Activated T-helper 9 cell treated with anti-CD3 and anti-CD28 coated beads, Interleukin-2, amount 50 U/mL, for 16 hours (primary cell): ENCODE measurements at regions not wholly inside any gene's neighbourhood (a gene's known extent, or its start where the extent isn't known, plus 50 kb on each side); places are given as distances from the start of the nearest gene placed in this dataset.
A peak's percentile ranks its signal among the peaks of the same experiment; 100 is the strongest.

Experiments
- DNase-seq: peaks from one replicate; pipeline ENCODE4 v3.0.0-alpha.2; 2020; ENCODE audit warnings: low read depth

- no peak for DNase-seq
Observed at GRCh38 chr4:176981074-176981473, 188.4 kb upstream of the VEGFC start.

- no peak for DNase-seq
Observed at GRCh38 chr4:176981551-176981950, 188.8 kb upstream of the VEGFC start.

- DNase-seq: no peak
Observed at GRCh38 chr4:176988226-176988625, 195.5 kb upstream of the VEGFC start.

GRCh38 chr4:176989186-176989585 lies 196.5 kb upstream of the VEGFC start:
- DNase-seq: no peak

GRCh38 chr4:176999935-177000543 lies 207.3 kb upstream of the VEGFC start:
- no peak for DNase-seq

GRCh38 chr4:177001271-177002175 lies 208.8 kb upstream of the VEGFC start:
- no peak for DNase-seq

GRCh38 chr4:177005674-177006230 lies 213.0 kb upstream of the VEGFC start:
- no peak for DNase-seq

GRCh38 chr4:177006331-177006730 lies 213.6 kb upstream of the VEGFC start:
- no peak for DNase-seq

- DNase-seq: no peak
Observed at GRCh38 chr4:177008071-177008835, 215.5 kb upstream of the VEGFC start.

GRCh38 chr4:177008836-177009501 lies 216.2 kb upstream of the VEGFC start:
- no peak for DNase-seq

- no peak for DNase-seq
Observed at GRCh38 chr4:177010418-177010817, 217.7 kb upstream of the VEGFC start.

GRCh38 chr4:177012918-177013545 lies 220.3 kb upstream of the VEGFC start:
- DNase-seq: no peak

GRCh38 chr4:177016541-177017141 lies 223.9 kb upstream of the VEGFC start:
- DNase-seq: no peak

- no peak for DNase-seq
Observed at GRCh38 chr4:177023951-177024350, 231.2 kb upstream of the VEGFC start.

GRCh38 chr4:177032341-177032740 lies 239.6 kb upstream of the VEGFC start:
- no peak for DNase-seq

GRCh38 chr4:177033135-177033534 lies 240.4 kb upstream of the VEGFC start:
- DNase-seq: no peak

GRCh38 chr4:177033632-177034031 lies 240.9 kb upstream of the VEGFC start:
- DNase-seq: no peak

- no peak for DNase-seq
Observed at GRCh38 chr4:177041356-177041755, 248.6 kb upstream of the VEGFC start.

GRCh38 chr4:177047070-177047850 lies 254.5 kb upstream of the VEGFC start:
- peak; percentile 17 for DNase-seq

GRCh38 chr4:177047851-177048174 lies 255.1 kb upstream of the VEGFC start:
- DNase-seq: no peak
